GM21529 (cell line): ENCODE measurements at regions not wholly inside any gene's neighbourhood (a gene's known extent, or its start where the extent isn't known, plus 50 kb on each side); places are given as distances from the start of the nearest gene placed in this dataset.

Experiments used
- ATAC-seq: cut with Tn5 transposase; IDR thresholded peaks from one replicate; pipeline ENCODE4 v1.9.1; 2021; ENCODE audit not compliant: unreplicated experiment

GRCh38 chr10:10618139-10618538 is 399.5 kb upstream of the CELF2 start:
- no peak for ATAC-seq

DNA sequence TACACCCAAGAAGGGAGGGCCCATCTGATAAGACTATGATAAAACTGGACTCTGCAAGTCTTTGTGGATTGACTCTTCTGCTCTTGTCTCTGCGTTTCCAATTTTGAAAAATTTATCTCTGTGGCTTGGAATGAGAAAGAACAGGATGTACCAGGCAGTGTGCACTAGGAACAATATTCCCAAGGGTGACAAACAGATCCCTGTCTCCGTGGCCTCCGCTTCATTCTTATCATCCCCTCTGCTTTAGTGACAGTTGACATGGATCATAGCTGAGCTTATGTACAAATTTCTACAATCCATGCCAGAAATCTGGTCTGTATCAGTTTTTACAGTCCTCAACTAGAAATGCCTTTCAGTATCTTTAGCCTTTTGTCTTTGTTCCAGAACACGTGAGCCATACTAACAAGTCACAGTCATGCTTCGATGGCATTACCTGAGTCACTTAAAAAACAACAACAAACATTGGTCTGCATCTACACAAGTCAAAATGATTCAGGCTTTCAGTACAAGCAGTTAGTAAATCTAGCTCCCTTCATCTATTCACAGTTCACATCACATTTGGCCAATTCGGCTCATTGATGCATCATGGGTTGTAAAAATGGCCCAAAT is 393.6 kb upstream of the CELF2 start:
- no peak for ATAC-seq

- ATAC-seq, result no peak
Observed at GRCh38 chr10:10624567-10624962, 393.1 kb upstream of the CELF2 start.

- no peak for ATAC-seq
Observed at GRCh38 chr10:10625491-10625890, 392.2 kb upstream of the CELF2 start.

- no peak for ATAC-seq
Observed at GRCh38 chr10:10626734-10627133, 390.9 kb upstream of the CELF2 start.

GRCh38 chr10:10627414-10627813 is 390.3 kb upstream of the CELF2 start:
- no peak for ATAC-seq

- ATAC-seq, result no peak
Observed at GRCh38 chr10:10629512-10629911, 388.2 kb upstream of the CELF2 start.

GRCh38 chr10:10630281-10630680 is 387.4 kb upstream of the CELF2 start:
- no peak for ATAC-seq

DNA sequence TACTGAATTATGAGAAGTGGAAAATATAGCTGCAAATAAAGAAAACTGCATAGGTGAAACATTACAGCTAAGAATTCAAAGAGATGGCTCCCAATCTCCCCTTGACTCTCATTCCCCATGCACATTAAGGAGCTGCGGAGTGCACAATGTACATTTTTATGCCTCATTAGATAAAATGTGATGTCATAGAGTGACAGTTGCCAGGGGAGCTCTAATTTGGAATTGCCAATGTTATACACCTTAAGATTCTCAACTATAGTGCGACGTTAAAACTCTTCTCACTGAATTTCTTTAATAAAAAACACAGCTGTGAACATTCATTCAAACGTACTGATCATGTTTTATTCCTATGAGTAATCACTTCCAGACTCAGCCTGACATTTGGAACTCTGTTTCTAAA is 386.9 kb upstream of the CELF2 start:
- ATAC-seq, result no peak

DNA sequence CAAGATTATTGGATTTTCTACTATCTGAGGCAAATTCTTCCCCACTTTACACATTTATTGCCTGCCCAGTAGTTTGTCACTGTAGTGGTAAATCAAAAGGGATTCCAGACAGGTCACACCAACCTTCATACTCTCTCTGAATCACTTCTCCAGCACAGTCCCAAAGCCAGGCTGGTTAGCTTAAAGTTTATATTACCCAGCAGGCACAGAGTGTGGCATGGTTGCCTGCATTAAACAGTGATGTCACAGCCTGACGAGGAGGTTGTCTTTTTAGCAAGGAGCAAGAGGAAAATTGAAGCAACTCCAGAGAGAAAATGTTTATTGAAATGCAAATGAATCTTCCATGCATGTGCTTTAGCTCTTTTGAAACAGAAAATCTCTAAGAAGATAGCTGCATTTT is 375.5 kb upstream of the CELF2 start:
- ATAC-seq, result no peak

DNA sequence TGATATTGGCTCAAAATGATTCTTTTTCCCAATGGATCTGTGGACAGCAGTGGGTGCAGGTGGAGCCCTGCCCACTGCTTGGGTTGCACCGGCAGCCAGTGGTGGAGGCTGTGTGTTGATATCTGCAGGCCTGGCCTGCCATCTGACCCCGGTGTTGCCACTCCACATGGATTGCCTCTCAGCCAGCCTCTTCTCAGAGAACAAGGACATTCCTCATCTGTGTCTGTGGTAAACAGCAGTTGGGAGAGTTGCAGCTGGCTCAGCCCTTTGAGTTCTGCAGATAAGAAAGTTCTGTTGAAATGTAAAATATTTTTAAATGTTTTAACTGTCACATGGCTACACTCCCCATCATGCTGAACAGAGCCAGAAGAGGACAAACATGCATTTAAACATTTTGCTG is 374.9 kb upstream of the CELF2 start:
- ATAC-seq, result no peak

DNA sequence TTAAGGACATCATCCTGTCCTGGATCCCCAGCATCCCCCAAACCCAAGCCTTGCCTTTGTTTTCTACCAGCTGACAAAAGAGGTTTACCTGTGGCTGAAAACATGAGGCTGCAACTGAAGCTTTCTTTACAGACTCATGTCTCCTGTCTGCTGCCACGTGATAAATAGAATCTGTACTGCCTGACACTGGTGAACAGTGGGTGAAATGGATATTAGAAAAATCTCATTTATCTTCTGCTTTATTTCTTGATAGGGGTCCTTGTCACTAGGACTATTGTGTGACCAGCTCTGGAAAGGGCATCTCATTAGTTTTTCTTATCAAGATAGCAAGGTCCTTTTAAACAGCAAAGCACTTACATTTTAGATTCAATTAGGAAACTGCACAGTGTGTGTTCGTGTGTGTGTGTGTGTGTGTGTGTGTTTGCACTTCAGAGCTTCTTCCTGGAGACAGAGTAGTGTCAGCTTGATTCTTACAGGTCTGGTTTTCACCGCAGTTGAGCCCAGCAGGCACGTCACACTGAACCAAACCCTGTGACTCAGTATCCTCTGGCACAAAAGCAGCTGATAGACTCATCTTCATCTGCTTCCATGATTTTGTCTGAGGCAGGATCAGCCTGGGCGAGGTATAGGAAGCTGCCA is 373.5 kb upstream of the CELF2 start:
- no peak for ATAC-seq

- ATAC-seq, result no peak
Observed at GRCh38 chr10:10644676-10645385, 372.8 kb upstream of the CELF2 start.

GRCh38 chr10:10647331-10647730 is 370.3 kb upstream of the CELF2 start:
- no peak for ATAC-seq

DNA sequence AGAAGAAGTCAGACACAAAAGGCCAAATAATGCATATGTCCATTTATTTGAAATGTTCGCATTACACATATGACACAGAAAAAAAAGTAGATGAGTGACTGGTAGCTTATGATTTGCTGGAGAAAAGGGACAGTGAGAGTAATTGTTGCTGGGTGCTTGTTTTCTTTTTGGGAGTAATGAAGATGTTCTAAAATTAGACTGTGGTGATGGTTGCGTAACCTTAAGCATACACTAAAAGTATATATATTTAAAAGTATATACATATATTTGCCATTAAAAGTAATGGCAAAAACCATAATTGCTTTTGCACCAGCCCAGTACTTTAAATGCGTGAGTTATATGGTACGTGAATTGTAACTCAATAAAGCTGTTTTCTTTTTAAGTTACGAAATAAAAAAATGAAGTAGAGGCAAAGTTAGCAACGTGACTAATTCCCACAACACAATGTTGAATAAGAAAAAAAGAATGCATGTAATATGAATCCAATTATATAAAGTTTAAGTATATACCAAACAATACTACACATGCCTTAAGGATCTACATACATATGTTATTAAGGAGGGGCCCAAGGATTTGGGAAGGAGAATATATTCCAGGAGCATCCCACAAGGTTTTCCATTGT is 360.4 kb upstream of the CELF2 start:
- ATAC-seq, result no peak

- ATAC-seq, result no peak
Observed at GRCh38 chr10:10658172-10658785, 359.4 kb upstream of the CELF2 start.

DNA sequence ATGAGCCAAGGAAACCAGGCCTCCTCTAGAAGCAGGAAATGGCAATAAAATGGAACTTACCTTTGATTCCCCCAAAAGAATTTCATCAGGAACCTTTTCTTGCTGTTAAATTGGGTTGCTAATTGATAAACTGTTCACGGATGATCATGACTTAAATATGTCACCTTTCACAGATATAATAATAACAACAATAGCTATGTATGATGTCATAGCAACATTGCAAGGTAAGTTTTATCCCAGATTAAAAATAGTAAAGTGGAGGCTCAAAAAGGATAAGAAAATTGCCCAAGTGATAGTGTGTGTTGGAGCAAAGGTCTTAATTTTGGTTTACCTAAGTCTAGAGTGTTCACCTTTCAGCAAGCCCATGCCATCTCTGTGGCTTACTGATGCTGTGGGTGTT is 357.6 kb upstream of the CELF2 start:
- ATAC-seq, result no peak

- ATAC-seq, result no peak
Observed at GRCh38 chr10:10661176-10661575, 356.5 kb upstream of the CELF2 start.

DNA sequence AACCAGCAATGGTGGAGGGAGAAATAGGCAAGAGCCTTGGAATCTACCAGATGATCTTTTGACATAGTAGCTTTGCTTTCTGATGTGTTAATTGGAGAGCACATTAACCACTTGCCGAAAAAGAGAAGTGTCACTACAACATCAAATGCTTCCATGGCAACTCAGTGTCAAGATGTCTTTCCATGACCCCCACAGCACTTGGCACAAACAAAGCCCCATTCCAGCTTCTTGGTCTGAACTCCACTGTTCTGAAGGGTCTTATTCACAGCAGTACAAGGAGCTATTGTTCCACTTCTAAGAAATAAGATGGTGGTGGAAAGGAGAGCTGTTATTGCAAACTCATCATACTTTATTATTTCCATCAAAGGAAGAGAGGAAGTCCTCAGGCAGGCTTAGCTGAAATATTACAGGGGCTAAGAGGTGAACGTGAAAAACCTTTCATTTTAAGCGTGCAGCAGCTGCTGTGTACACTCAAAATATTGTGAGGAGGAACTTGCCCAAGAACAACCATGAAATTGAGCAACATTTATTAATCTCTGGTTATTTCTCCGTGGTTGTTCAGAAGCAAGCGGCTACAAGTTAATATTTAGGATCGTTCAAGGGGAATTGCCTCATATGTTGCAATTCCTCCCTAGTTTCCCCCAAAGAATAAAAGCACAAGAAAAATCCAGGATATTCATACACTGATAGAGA is 354.8 kb upstream of the CELF2 start:
- ATAC-seq, result no peak

- no peak for ATAC-seq
Observed at GRCh38 chr10:10663622-10664021, 354.1 kb upstream of the CELF2 start.

GRCh38 chr10:10665750-10666149 is 351.9 kb upstream of the CELF2 start:
- ATAC-seq, result no peak
